Fibroblast of lung (primary cell): ENCODE measurements at regions not wholly inside any gene's neighbourhood (a gene's known extent, or its start where the extent isn't known, plus 50 kb on each side); places are given as distances from the start of the nearest gene placed in this dataset.

ENCODE experiments used
- DNase-seq, 2 donors: peaks; one replicate each; pipeline versions ENCODE4 v3.0.0 to v3.0.0-alpha.2; 2010; ENCODE audit warnings: low read depth in 2 of 2
- H2AFZ ChIP-seq: 2 replicates; pipeline ENCODE4 v1.5.1; 2012; ENCODE audit warnings: low read length, control low read depth, inconsistent platforms
- H3K27ac ChIP-seq: 2 replicates; pipeline ENCODE4 v1.5.1; 2011; ENCODE audit warnings: low read length, control low read depth; ENCODE audit not compliant: insufficient read depth
- H3K27me3 ChIP-seq: 2 replicates; pipeline ENCODE4 v1.5.1; 2011; ENCODE audit warnings: mild to moderate bottlenecking, low read length; ENCODE audit not compliant: control insufficient read depth, insufficient read depth
- H3K36me3 ChIP-seq: 2 replicates; pipeline ENCODE4 v1.5.1; 2011; ENCODE audit warnings: low read length; ENCODE audit not compliant: control insufficient read depth, insufficient read depth
- H3K4me1 ChIP-seq: 2 replicates; pipeline ENCODE4 v1.5.1; 2011; ENCODE audit warnings: low read length; ENCODE audit not compliant: control insufficient read depth, insufficient read depth; ENCODE audit errors: extremely low read depth
- H3K4me2 ChIP-seq: 2 replicates; pipeline ENCODE4 v1.5.1; 2011; ENCODE audit warnings: low read length, control low read depth; ENCODE audit not compliant: insufficient read depth; ENCODE audit errors: extremely low read depth
- H3K4me3 ChIP-seq, 4 experiments: fragments of 200-600 bp in 1 of 4; sonication (generic) in 1 of 4; replicated peaks in 1 of 4; 2 replicates each; pipeline ENCODE4 v1.5.1; 2011 to 2016; ENCODE audit warnings: low read length in 4 of 4, low read depth in 3 of 4, mild to moderate bottlenecking in 3 of 4, control low read depth in 2 of 4, inconsistent platforms in 1 of 4, mixed read lengths in 1 of 4; ENCODE audit not compliant: insufficient read depth in 1 of 4; ENCODE audit errors: control extremely low read depth in 1 of 4
- H3K79me2 ChIP-seq: 2 replicates; pipeline ENCODE4 v1.5.1; 2012; ENCODE audit warnings: mild to moderate bottlenecking, low read length, inconsistent platforms; ENCODE audit not compliant: control insufficient read depth, insufficient read depth
- H3K9ac ChIP-seq: 2 replicates; pipeline ENCODE4 v1.5.1; 2011; ENCODE audit warnings: mild to moderate bottlenecking, low read length, control low read depth; ENCODE audit not compliant: insufficient read depth
- H3K9me3 ChIP-seq: 2 replicates; pipeline ENCODE4 v1.5.1; 2012; ENCODE audit warnings: low read depth, low read length; ENCODE audit not compliant: control insufficient read depth, insufficient read depth
- H4K20me1 ChIP-seq: 2 replicates; pipeline ENCODE4 v1.5.1; 2011; ENCODE audit warnings: low read length; ENCODE audit not compliant: control insufficient read depth, insufficient read depth; ENCODE audit errors: extremely low read depth
- EZH2 ChIP-seq: IDR thresholded peaks from 2 replicates; pipeline ENCODE4 v1.5.1; 2012; ENCODE audit warnings: low read length, control low read depth, mild to moderate bottlenecking; ENCODE audit errors: missing control alignments
- TF ChIP-seq, protein P1 (sequence below), 2 donors: IDR thresholded peaks in 1 of 2; conservative IDR thresholded peaks in 1 of 2; 1 replicate in 1 of 2; 2 replicates in 1 of 2; pipeline ENCODE4 v1.5.1; 2011 to 2012; ENCODE audit warnings: low read length in 2 of 2, control low read depth in 1 of 2, inconsistent platforms in 1 of 2, low read depth in 1 of 2, mild to moderate bottlenecking in 1 of 2

DNA sequence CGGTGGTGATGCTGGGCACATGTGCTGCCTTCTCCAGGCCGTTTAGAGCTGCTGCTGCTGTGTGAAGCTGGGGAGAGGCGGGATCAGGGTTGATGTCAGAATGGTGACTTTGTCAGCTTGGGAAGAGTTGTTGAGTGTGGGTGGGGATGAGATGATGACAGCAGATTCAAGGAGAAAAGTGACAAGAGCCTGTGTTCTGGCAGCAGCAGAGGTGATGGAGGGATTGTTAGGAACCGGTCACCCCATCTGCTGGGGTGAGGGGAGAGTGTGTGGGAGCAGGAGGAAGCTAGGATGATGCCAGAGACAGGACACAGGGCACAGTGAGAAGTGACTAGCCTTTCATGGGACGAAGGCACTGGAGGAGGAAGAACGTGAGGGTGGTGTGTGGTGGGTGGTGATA, 345.5 kb downstream of the RNF144A start:
- Histone ChIP-seq H3K9ac (no peak overlapping the region), H3K4me1 (no peaks in the 10 kb centered on the region), H3K9me3 (no peaks in the 10 kb centered on the region), H2AFZ (no peak overlapping the region), H3K36me3 (no peaks in the 10 kb centered on the region), H3K27me3 (no peaks in the 10 kb centered on the region), H3K4me3 (no peak overlapping the region), H3K79me2 (no peaks in the 10 kb centered on the region), H3K27ac (no peak overlapping the region), H4K20me1 (no peaks in the 10 kb centered on the region), H3K4me2 (no peak overlapping the region)
- no peak for DNase-seq
- no peak for TF ChIP-seq EZH2
- TF ChIP-seq, protein P1, sequence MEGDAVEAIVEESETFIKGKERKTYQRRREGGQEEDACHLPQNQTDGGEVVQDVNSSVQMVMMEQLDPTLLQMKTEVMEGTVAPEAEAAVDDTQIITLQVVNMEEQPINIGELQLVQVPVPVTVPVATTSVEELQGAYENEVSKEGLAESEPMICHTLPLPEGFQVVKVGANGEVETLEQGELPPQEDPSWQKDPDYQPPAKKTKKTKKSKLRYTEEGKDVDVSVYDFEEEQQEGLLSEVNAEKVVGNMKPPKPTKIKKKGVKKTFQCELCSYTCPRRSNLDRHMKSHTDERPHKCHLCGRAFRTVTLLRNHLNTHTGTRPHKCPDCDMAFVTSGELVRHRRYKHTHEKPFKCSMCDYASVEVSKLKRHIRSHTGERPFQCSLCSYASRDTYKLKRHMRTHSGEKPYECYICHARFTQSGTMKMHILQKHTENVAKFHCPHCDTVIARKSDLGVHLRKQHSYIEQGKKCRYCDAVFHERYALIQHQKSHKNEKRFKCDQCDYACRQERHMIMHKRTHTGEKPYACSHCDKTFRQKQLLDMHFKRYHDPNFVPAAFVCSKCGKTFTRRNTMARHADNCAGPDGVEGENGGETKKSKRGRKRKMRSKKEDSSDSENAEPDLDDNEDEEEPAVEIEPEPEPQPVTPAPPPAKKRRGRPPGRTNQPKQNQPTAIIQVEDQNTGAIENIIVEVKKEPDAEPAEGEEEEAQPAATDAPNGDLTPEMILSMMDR (conservative IDR thresholded peaks at IDR 0.05 in 1 of 2, IDR thresholded peaks at IDR 0.05 in 1 of 2; ENCODE audit: low read depth in 1 of 2, low read length in 2 of 2): no peak

DNA sequence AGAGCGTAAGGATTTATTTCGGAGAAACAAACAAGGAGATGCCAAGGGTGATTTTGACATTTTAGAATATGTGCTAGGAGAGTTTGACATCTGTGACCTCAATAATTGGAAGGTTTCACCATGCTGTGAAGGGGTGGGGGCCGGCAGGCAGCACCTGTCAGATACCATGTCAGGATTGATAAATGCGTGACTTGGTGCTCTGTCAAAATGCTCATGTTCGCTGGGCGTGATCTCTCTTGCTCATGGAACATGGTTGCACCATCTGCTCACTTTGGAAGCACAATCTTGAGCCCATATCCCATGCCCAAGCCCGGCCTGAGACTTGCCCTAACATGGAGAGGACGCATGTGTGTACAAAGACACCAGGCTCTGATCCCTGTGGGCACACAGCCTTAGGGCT, 347.6 kb downstream of the RNF144A start:
- no peak for TF ChIP-seq EZH2
- TF ChIP-seq, protein P1 (conservative IDR thresholded peaks at IDR 0.05 in 1 of 2, IDR thresholded peaks at IDR 0.05 in 1 of 2; ENCODE audit: low read depth in 1 of 2, low read length in 2 of 2): no peak
- no peak overlapping the region for H2AFZ ChIP-seq
- H3K4me1 ChIP-seq: no peaks in the 10 kb centered on the region
- no peak overlapping the region for H3K27ac ChIP-seq
- H3K9me3 ChIP-seq: no peaks in the 10 kb centered on the region
- no peak overlapping the region for H3K9ac ChIP-seq
- no peak overlapping the region for H3K4me3 ChIP-seq
- no peak overlapping the region for H3K4me2 ChIP-seq
- H3K79me2 ChIP-seq: no peaks in the 10 kb centered on the region
- H3K36me3 ChIP-seq: no peaks in the 10 kb centered on the region
- no peak for DNase-seq
- no peaks in the 10 kb centered on the region for H3K27me3 ChIP-seq
- no peaks in the 10 kb centered on the region for H4K20me1 ChIP-seq

DNA sequence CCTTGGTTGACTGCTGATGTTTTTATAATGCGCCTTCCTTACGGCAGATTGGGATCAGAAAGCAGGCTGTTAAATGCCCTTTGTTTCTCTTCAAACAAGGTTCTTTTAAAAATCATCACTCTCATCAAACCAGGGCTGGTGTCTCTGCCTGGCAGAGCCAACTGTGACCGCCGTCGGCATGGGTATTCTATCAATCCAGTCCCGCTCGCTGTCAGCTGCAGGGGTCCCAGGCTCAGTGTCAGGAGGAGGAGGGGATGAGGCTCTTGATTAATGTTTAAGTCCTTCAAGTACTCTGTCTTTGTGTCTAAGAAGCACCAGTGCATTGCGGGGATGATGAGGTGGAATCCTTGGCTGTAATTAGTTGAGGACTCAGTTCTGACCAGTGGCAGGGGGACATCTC, 348.1 kb downstream of the RNF144A start:
- H3K4me3 ChIP-seq: no peak overlapping the region
- H3K9ac ChIP-seq: no peak overlapping the region
- H3K27me3 ChIP-seq: no peaks in the 10 kb centered on the region
- H3K4me1 ChIP-seq: no peaks in the 10 kb centered on the region
- no peaks in the 10 kb centered on the region for H3K36me3 ChIP-seq
- no peak for TF ChIP-seq EZH2
- TF ChIP-seq, protein P1 (conservative IDR thresholded peaks at IDR 0.05 in 1 of 2, IDR thresholded peaks at IDR 0.05 in 1 of 2; ENCODE audit: low read depth in 1 of 2, low read length in 2 of 2): no peak
- H3K79me2 ChIP-seq: no peaks in the 10 kb centered on the region
- no peaks in the 10 kb centered on the region for H3K9me3 ChIP-seq
- no peak overlapping the region for H3K27ac ChIP-seq
- H2AFZ ChIP-seq: no peak overlapping the region
- H4K20me1 ChIP-seq: no peaks in the 10 kb centered on the region
- no peak overlapping the region for H3K4me2 ChIP-seq
- DNase-seq: no peak
